ENCODE measurements at regions not wholly inside any gene's neighbourhood (a gene's known extent, or its start where the extent isn't known, plus 50 kb on each side); places are given as distances from the start of the nearest gene placed in this dataset.

DNA sequence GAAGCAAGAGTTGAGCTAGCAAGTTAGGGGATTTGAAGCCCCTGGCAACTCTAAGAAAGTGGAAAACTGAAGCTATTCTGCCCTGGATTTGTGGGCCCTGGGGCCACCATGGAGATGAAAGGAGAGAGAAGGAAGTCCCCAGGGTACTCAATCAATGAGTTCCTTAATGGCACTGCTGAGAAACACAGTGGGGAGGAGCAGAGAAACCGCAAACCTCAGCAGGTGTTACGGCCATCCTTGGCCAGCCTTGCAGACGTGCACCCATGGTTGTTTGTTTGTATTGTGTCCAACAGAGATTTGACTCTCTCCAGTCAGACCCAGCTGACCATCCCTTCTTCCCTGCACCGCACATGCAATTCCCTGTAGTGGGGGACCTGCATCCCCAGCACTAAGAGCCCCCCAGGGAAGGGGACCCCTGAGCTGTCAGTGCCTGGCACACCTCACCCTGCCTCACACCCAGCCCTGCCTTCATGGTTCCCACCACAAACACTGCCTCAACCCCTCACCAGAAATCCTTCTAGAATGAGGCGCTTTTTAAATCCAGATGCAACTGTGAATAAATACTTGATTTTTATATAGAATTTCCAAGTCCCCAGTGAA, 255.3 kb downstream of the SH3BP4 start:
- TF ChIP-seq, protein P1, sequence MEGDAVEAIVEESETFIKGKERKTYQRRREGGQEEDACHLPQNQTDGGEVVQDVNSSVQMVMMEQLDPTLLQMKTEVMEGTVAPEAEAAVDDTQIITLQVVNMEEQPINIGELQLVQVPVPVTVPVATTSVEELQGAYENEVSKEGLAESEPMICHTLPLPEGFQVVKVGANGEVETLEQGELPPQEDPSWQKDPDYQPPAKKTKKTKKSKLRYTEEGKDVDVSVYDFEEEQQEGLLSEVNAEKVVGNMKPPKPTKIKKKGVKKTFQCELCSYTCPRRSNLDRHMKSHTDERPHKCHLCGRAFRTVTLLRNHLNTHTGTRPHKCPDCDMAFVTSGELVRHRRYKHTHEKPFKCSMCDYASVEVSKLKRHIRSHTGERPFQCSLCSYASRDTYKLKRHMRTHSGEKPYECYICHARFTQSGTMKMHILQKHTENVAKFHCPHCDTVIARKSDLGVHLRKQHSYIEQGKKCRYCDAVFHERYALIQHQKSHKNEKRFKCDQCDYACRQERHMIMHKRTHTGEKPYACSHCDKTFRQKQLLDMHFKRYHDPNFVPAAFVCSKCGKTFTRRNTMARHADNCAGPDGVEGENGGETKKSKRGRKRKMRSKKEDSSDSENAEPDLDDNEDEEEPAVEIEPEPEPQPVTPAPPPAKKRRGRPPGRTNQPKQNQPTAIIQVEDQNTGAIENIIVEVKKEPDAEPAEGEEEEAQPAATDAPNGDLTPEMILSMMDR (IDR thresholded peaks at IDR 0.05) = no peak
- TF ChIP-seq POLR2A (IDR thresholded peaks at IDR 0.05) = no peak
- TF ChIP-seq EP300 (IDR thresholded peaks at IDR 0.05; ENCODE audit: low read depth) = no peak
- no peak for TF ChIP-seq POLR2AphosphoS5 (IDR thresholded peaks at IDR 0.05)
